ENCODE measurements at regions not wholly inside any gene's neighbourhood (a gene's known extent, or its start where the extent isn't known, plus 50 kb on each side); places are given as distances from the start of the nearest gene placed in this dataset.

DNA sequence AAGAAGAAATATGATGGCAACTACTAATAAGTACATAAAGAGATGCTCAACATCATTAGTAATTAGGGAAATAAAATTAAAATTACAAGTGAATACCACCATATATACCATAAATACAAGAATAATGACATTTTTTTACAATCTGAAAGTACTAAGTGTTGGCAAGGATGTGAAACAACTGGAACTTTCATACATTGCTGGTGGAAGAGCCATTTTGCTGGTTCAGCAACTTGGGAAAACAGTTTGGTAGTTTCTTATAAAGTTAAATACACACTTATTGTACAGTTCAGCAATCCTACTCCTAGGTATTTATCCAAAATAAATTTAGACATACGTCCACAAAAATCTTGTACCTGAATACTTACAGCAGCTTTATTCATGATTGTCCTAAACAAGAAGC lies 192.9 kb downstream of the CARTPT start:
- Mint-ChIP-seq H3K27ac (no peak overlapping the region), H3K36me3 (ENCODE audit: low read depth) (no peaks in the 10 kb centered on the region), H3K4me3 (no peak overlapping the region), H3K9me3 (no peaks in the 10 kb centered on the region), H3K4me1 (ENCODE audit: low read depth) (no peaks in the 10 kb centered on the region), H3K27me3 (peaks cover 13% of the 10 kb centered on the region)
- ChIA-PET POLR2A (no interaction called here), CTCF (no interaction called here)
- TF ChIP-seq, protein P1, sequence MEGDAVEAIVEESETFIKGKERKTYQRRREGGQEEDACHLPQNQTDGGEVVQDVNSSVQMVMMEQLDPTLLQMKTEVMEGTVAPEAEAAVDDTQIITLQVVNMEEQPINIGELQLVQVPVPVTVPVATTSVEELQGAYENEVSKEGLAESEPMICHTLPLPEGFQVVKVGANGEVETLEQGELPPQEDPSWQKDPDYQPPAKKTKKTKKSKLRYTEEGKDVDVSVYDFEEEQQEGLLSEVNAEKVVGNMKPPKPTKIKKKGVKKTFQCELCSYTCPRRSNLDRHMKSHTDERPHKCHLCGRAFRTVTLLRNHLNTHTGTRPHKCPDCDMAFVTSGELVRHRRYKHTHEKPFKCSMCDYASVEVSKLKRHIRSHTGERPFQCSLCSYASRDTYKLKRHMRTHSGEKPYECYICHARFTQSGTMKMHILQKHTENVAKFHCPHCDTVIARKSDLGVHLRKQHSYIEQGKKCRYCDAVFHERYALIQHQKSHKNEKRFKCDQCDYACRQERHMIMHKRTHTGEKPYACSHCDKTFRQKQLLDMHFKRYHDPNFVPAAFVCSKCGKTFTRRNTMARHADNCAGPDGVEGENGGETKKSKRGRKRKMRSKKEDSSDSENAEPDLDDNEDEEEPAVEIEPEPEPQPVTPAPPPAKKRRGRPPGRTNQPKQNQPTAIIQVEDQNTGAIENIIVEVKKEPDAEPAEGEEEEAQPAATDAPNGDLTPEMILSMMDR (IDR thresholded peaks at IDR 0.05): no peak
- intact Hi-C loops (cut with micrococcal nuclease): no loop called here
- DNase-seq (no peak), ATAC-seq (no peak)

DNA sequence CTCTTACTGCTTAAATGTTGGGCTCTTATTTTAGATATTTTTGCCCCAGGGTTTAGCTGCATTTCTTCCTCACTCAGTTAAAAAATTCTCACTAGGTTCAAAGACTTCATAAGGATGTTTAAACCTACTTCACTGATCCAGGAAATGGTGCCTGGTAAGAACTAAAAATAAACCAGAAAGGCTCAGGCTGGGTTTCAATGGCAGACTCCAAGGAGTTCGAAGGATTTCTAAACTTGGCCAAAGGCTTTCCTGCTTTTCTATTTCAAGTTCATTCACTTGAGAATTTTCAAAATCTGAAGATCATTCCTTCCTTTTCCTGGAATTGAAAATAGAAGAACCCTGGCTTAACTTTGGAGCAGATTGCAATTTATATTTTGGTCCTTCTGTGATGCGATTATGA lies 193.0 kb upstream of the MAP1B start:
- no peak for DNase-seq
- no peaks in the 10 kb centered on the region for H3K36me3 Mint-ChIP-seq (ENCODE audit: low read depth)
- POLR2A ChIA-PET: no interaction called here
- intact Hi-C loops (cut with micrococcal nuclease): no loop called here
- no peak for ATAC-seq
- TF ChIP-seq, protein P1 (IDR thresholded peaks at IDR 0.05): no peak
- no peak overlapping the region for H3K27ac Mint-ChIP-seq
- no peak overlapping the region for H3K4me3 Mint-ChIP-seq
- H3K27me3 Mint-ChIP-seq: peaks cover 13% of the 10 kb centered on the region
- CTCF ChIA-PET: no interaction called here
- H3K4me1 Mint-ChIP-seq (ENCODE audit: low read depth): no peaks in the 10 kb centered on the region
- H3K9me3 Mint-ChIP-seq: peaks cover 6% of the 10 kb centered on the region

DNA sequence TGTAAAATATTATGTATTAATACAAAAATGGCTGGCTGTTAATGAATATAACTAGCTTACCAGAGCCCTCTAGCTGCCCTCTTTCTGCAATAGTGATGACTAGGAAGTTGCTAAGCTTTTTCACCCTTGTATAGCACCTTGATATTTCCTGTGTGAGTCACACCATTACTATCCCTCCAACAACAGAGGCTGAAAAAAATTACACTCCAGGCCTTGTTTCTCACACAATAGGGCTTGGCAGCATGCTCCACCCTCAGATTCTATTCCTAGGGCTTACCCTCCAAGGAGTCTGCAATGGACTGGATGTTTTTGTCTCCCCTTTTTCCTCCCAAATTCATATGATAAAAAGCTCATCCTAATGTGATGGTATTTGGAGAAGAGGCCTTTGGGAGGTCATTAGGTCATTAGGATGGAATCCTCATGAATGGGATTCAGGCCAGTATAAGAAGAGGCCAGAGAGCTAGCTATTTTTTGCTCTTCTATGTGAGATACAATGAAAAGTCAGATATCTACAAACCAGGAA lies 184.6 kb upstream of the MAP1B start:
- intact Hi-C loops (cut with micrococcal nuclease): no loop called here
- no peak overlapping the region for H3K4me3 Mint-ChIP-seq

GRCh38 chr5:71923755-71924154 lies 183.5 kb upstream of the MAP1B start:
- Mint-ChIP-seq H3K27me3 (peaks cover 8% of the 10 kb centered on the region), H3K4me3 (no peak overlapping the region), H3K9me3 (peaks cover 8% of the 10 kb centered on the region), H3K36me3 (ENCODE audit: low read depth) (no peaks in the 10 kb centered on the region), H3K4me1 (ENCODE audit: low read depth) (no peaks in the 10 kb centered on the region), H3K27ac (no peak overlapping the region)
- POLR2A ChIA-PET: no interaction called here
- DNase-seq (no peak), ATAC-seq (no peak)
- intact Hi-C loops (cut with micrococcal nuclease): no loop called here
- TF ChIP-seq, protein P1 (IDR thresholded peaks at IDR 0.05): no peak
- CTCF ChIA-PET: no interaction called here

More for the DNA sequence above, 184.6 kb upstream of the MAP1B start:
- POLR2A ChIA-PET: no interaction called here
- DNase-seq: no peak
- no peaks in the 10 kb centered on the region for H3K4me1 Mint-ChIP-seq (ENCODE audit: low read depth)
- ATAC-seq: no peak
- H3K27me3 Mint-ChIP-seq: peaks cover 11% of the 10 kb centered on the region
- peaks cover 7% of the 10 kb centered on the region for H3K9me3 Mint-ChIP-seq
- H3K27ac Mint-ChIP-seq: no peak overlapping the region
- no peaks in the 10 kb centered on the region for H3K36me3 Mint-ChIP-seq (ENCODE audit: low read depth)
- CTCF ChIA-PET: no interaction called here
- TF ChIP-seq, protein P1 (IDR thresholded peaks at IDR 0.05): no peak

GRCh38 chr5:71924325-71924724 lies 182.9 kb upstream of the MAP1B start:
- ChIA-PET CTCF (no interaction called here), POLR2A (no interaction called here)
- no peak for ATAC-seq

More at GRCh38 chr5:71924325-71924724, 182.9 kb upstream of the MAP1B start:
- no peak for DNase-seq
- H3K27ac Mint-ChIP-seq: no peak overlapping the region
- no peaks in the 10 kb centered on the region for H3K36me3 Mint-ChIP-seq (ENCODE audit: low read depth)
- TF ChIP-seq, protein P1 (IDR thresholded peaks at IDR 0.05): no peak
- peaks cover 8% of the 10 kb centered on the region for H3K9me3 Mint-ChIP-seq
- no peak overlapping the region for H3K4me3 Mint-ChIP-seq
- no peaks in the 10 kb centered on the region for H3K4me1 Mint-ChIP-seq (ENCODE audit: low read depth)
- H3K27me3 Mint-ChIP-seq: peaks cover 4% of the 10 kb centered on the region
- intact Hi-C loops (cut with micrococcal nuclease): no loop called here

Measured in activated CD8-positive, alpha-beta T cell treated with anti-CD3 and anti-CD28 coated beads for 36 hours (primary cell).